HG02970 (cell line): ENCODE measurements at regions not wholly inside any gene's neighbourhood (a gene's known extent, or its start where the extent isn't known, plus 50 kb on each side); places are given as distances from the start of the nearest gene placed in this dataset.

Experiments used
- ATAC-seq: cut with Tn5 transposase; IDR thresholded peaks from one replicate; pipeline ENCODE4 v1.9.1; 2021; ENCODE audit warnings: mild to moderate bottlenecking, moderate library complexity, moderate number of reproducible peaks; ENCODE audit not compliant: unreplicated experiment, low FRiP score

GRCh38 chr12:105967038-105967776 is 171.5 kb downstream of the NUAK1 start:
- ATAC-seq = no peak

- no peak for ATAC-seq
These were observed 170.7 kb downstream of the NUAK1 start for GRCh38 chr12:105968025-105968424.

GRCh38 chr12:105970885-105971284 is 167.9 kb downstream of the NUAK1 start:
- ATAC-seq = no peak

- no peak for ATAC-seq
These were observed 164.0 kb downstream of the NUAK1 start for GRCh38 chr12:105974738-105975137.

GRCh38 chr12:105975351-105975750 is 163.4 kb downstream of the NUAK1 start:
- ATAC-seq = no peak

GRCh38 chr12:105977236-105977635 is 161.5 kb downstream of the NUAK1 start:
- ATAC-seq = no peak

GRCh38 chr12:105977652-105978051 is 161.1 kb downstream of the NUAK1 start:
- ATAC-seq = no peak

- ATAC-seq = no peak
These were observed 160.5 kb downstream of the NUAK1 start for GRCh38 chr12:105978276-105978675.

- ATAC-seq = no peak
These were observed 160.1 kb downstream of the NUAK1 start for GRCh38 chr12:105978686-105979085.

GRCh38 chr12:105980085-105980484 is 158.7 kb downstream of the NUAK1 start:
- no peak for ATAC-seq

GRCh38 chr12:105980533-105980932 is 158.2 kb downstream of the NUAK1 start:
- no peak for ATAC-seq

GRCh38 chr12:105982022-105982421 is 156.7 kb downstream of the NUAK1 start:
- no peak for ATAC-seq

- no peak for ATAC-seq
These were observed 155.0 kb downstream of the NUAK1 start for GRCh38 chr12:105983622-105984320.

- no peak for ATAC-seq
These were observed 153.4 kb downstream of the NUAK1 start for GRCh38 chr12:105985383-105985782.

- ATAC-seq = no peak
These were observed 151.7 kb downstream of the NUAK1 start for GRCh38 chr12:105986779-105987684.

GRCh38 chr12:105987685-105988035 is 151.1 kb downstream of the NUAK1 start:
- ATAC-seq = no peak

- no peak for ATAC-seq
These were observed 145.7 kb downstream of the NUAK1 start for GRCh38 chr12:105992849-105993740.

- no peak for ATAC-seq
These were observed 144.8 kb downstream of the NUAK1 start for GRCh38 chr12:105993766-105994555.

- ATAC-seq = no peak
These were observed 142.8 kb downstream of the NUAK1 start for GRCh38 chr12:105995961-105996431.
